Mucosa of descending colon (tissue), 3 donors: ENCODE measurements at regions not wholly inside any gene's neighbourhood (a gene's known extent, or its start where the extent isn't known, plus 50 kb on each side); places are given as distances from the start of the nearest gene placed in this dataset.

Experiments used
- ATAC-seq: fragments of 200-7000 bp; cut with Tn5 transposase; one replicate; pipeline ENCODE4 v1.9.1; 2020; ENCODE audit warnings: mild to moderate bottlenecking, moderate library complexity
- DNase-seq, 3 donors: peaks; one replicate each; pipeline ENCODE4 v3.0.0-alpha.2; 2020
- H3K36me3 ChIP-seq: fragments of 200-600 bp; one replicate; pipeline ENCODE4 v1.8.0; 2021; ENCODE audit warnings: low read depth, mild to moderate bottlenecking
- H3K4me1 ChIP-seq: fragments of 200-600 bp; one replicate; pipeline ENCODE4 v1.8.0; 2021; ENCODE audit warnings: low read depth, mild to moderate bottlenecking
- H3K4me3 ChIP-seq: fragments of 200-600 bp; one replicate; pipeline ENCODE4 v1.8.0; 2021; ENCODE audit warnings: mild to moderate bottlenecking
- H3K9me3 ChIP-seq: fragments of 200-600 bp; one replicate; pipeline ENCODE4 v1.8.0; 2021; ENCODE audit warnings: mild to moderate bottlenecking
- CTCF ChIP-seq: fragments of 200-600 bp; IDR thresholded peaks from one replicate; pipeline ENCODE4 v1.8.0; 2022; ENCODE audit warnings: antibody characterized with exemption, mild to moderate bottlenecking
- intact Hi-C, 2 donors: fragments of 100-400 bp; cut with DNase I in 1 of 2; cut with micrococcal nuclease in 1 of 2; formaldehyde crosslinking; loops; one replicate each; pipeline versions ENCODE4 v1.11.0 to v1.11.1; 2022; cut with DNase I, micrococcal nuclease
- donor health status: DM: no; HTN: no; CAD: no; lungs with moderate emphysema.
- donor health status: DM: no; HTN: no; CAD: no.
- donor health status: DM: no; HTN: yes; CAD: no.

- intact Hi-C loops: no loop called here
- TF ChIP-seq CTCF: no peak
- ATAC-seq (no peak), DNase-seq (no peak)
- no peak overlapping the region for H3K4me3 ChIP-seq
- no peaks in the 10 kb centered on the region for H3K4me1 ChIP-seq
- H3K36me3 ChIP-seq: no peaks in the 10 kb centered on the region
- no peaks in the 10 kb centered on the region for H3K9me3 ChIP-seq
Measured at GRCh38 chr5:117039035-117039434, 464.4 kb upstream of the SEMA6A start.

- ATAC-seq (no peak), DNase-seq (no peak)
- no peak overlapping the region for H3K4me3 ChIP-seq
- H3K9me3 ChIP-seq: no peaks in the 10 kb centered on the region
- TF ChIP-seq CTCF: no peak
- H3K36me3 ChIP-seq: no peaks in the 10 kb centered on the region
- no peaks in the 10 kb centered on the region for H3K4me1 ChIP-seq
- intact Hi-C loops: no loop called here
Measured at GRCh38 chr5:117027384-117027783, 452.8 kb upstream of the SEMA6A start.

- no peak for TF ChIP-seq CTCF
- no peak for DNase-seq
- no peaks in the 10 kb centered on the region for H3K36me3 ChIP-seq
- intact Hi-C loops: no loop called here
- no peaks in the 10 kb centered on the region for H3K9me3 ChIP-seq
- no peak overlapping the region for H3K4me3 ChIP-seq
- ATAC-seq: no peak
- no peaks in the 10 kb centered on the region for H3K4me1 ChIP-seq
Measured at GRCh38 chr5:117020999-117021398, 446.4 kb upstream of the SEMA6A start.

- DNase-seq: no peak
- no peak overlapping the region for H3K4me3 ChIP-seq
- H3K9me3 ChIP-seq: no peaks in the 10 kb centered on the region
- H3K36me3 ChIP-seq: no peaks in the 10 kb centered on the region
- intact Hi-C loops: no loop called here
- no peak for TF ChIP-seq CTCF
- ATAC-seq: no peak
- no peaks in the 10 kb centered on the region for H3K4me1 ChIP-seq
Measured at GRCh38 chr5:117013280-117013877, 438.8 kb upstream of the SEMA6A start.

GRCh38 chr5:117010574-117010973 is 436.0 kb upstream of the SEMA6A start:
- TF ChIP-seq CTCF: no peak
- H3K4me1 ChIP-seq: no peaks in the 10 kb centered on the region
- no peak for DNase-seq
- H3K9me3 ChIP-seq: no peaks in the 10 kb centered on the region
- no peak for ATAC-seq
- intact Hi-C loops: no loop called here
- no peaks in the 10 kb centered on the region for H3K36me3 ChIP-seq
- H3K4me3 ChIP-seq: no peak overlapping the region

GRCh38 chr5:116998024-116998423 is 423.4 kb upstream of the SEMA6A start:
- no peak for DNase-seq
- intact Hi-C loops: no loop called here
- no peak for ATAC-seq
- Histone ChIP-seq H3K9me3 (no peaks in the 10 kb centered on the region), H3K4me1 (no peaks in the 10 kb centered on the region), H3K4me3 (no peak overlapping the region), H3K36me3 (no peaks in the 10 kb centered on the region)
- TF ChIP-seq CTCF: no peak
